Keratinocyte (primary cell): ENCODE measurements at regions not wholly inside any gene's neighbourhood (a gene's known extent, or its start where the extent isn't known, plus 50 kb on each side); places are given as distances from the start of the nearest gene placed in this dataset.

ENCODE experiments used
- DNase-seq: peaks from one replicate; pipeline ENCODE4 v3.0.0-alpha.2; 2011; ENCODE audit warnings: low read depth, missing footprints, low spot score
- FAIRE-seq: peaks from 2 replicates; lab custom pipeline; 2011; peaks lifted over from hg19 to GRCh38; lab: Jason Lieb, UNC
- H2AFZ ChIP-seq: 2 replicates; pipeline ENCODE4 v1.6.0; 2012; ENCODE audit warnings: low read length, control low read depth, inconsistent platforms; ENCODE audit not compliant: control insufficient read depth
- H3K27ac ChIP-seq: 2 replicates; pipeline ENCODE4 v1.5.1; 2011; ENCODE audit warnings: low read length; ENCODE audit not compliant: control insufficient read depth, insufficient read depth
- H3K27me3 ChIP-seq: 3 replicates; pipeline ENCODE4 v1.6.0; 2011; ENCODE audit warnings: low read length; ENCODE audit not compliant: control insufficient read depth, insufficient read depth; ENCODE audit errors: extremely low read depth
- H3K36me3 ChIP-seq, 2 experiments: 2 replicates in 1 of 2; 3 replicates in 1 of 2; pipeline ENCODE4 v1.5.1; 2011; ENCODE audit warnings: low read length in 2 of 2, mild to moderate bottlenecking in 1 of 2; ENCODE audit not compliant: control insufficient read depth in 2 of 2, insufficient read depth in 2 of 2; ENCODE audit errors: extremely low read depth in 1 of 2
- H3K4me1 ChIP-seq: 3 replicates; pipeline ENCODE4 v1.5.1; 2011; ENCODE audit warnings: low read length; ENCODE audit not compliant: control insufficient read depth, insufficient read depth; ENCODE audit errors: extremely low read depth
- H3K4me2 ChIP-seq: 3 replicates; pipeline ENCODE4 v1.6.0; 2011; ENCODE audit warnings: low read depth, low read length; ENCODE audit not compliant: control insufficient read depth, insufficient read depth; ENCODE audit errors: extremely low read depth
- H3K4me3 ChIP-seq, 3 experiments: fragments of 200-600 bp in 1 of 3; sonication (generic) in 1 of 3; 2 replicates in 2 of 3; 3 replicates in 1 of 3; pipeline ENCODE4 v1.5.1; 2011 to 2016; ENCODE audit warnings: low read length in 3 of 3, mild to moderate bottlenecking in 3 of 3, control low read depth in 2 of 3, inconsistent platforms in 1 of 3, low read depth in 1 of 3, mixed read lengths in 1 of 3, mixed run types in 1 of 3, moderate library complexity in 1 of 3; ENCODE audit not compliant: control insufficient read depth in 2 of 3, insufficient read depth in 2 of 3; ENCODE audit errors: extremely low read depth in 1 of 3
- H3K79me2 ChIP-seq: 2 replicates; pipeline ENCODE4 v1.6.0; 2012; ENCODE audit warnings: low read length; ENCODE audit not compliant: control insufficient read depth, insufficient read depth
- H3K9ac ChIP-seq: 3 replicates; pipeline ENCODE4 v1.6.0; 2011; ENCODE audit warnings: low read length; ENCODE audit not compliant: control insufficient read depth, insufficient read depth; ENCODE audit errors: extremely low read depth
- H3K9me1 ChIP-seq: 3 replicates; pipeline ENCODE4 v1.6.0; 2011; ENCODE audit warnings: low read length; ENCODE audit not compliant: control insufficient read depth, insufficient read depth; ENCODE audit errors: extremely low read depth
- H3K9me3 ChIP-seq: 2 replicates; pipeline ENCODE4 v1.5.1; 2012; ENCODE audit warnings: low read depth, low read length; ENCODE audit not compliant: control insufficient read depth
- H4K20me1 ChIP-seq: 3 replicates; pipeline ENCODE4 v1.6.0; 2011; ENCODE audit warnings: low read length; ENCODE audit not compliant: control insufficient read depth, insufficient read depth; ENCODE audit errors: extremely low read depth
- EZH2 ChIP-seq: IDR thresholded peaks from one replicate; pipeline ENCODE4 v1.6.1; 2012; ENCODE audit warnings: inconsistent platforms, mild to moderate bottlenecking, low read length, moderate library complexity
- dilution Hi-C: fragments of 300-500 bp; cut with MboI; formaldehyde crosslinking; loops from one replicate; pipeline ENCODE4 v1.7.0; 2020; ENCODE audit warnings: low sequenced_read_pairs; ENCODE audit not compliant: extremely low pct_ligation_motif_present
- TF ChIP-seq, protein P1 (sequence below), 3 experiments: IDR thresholded peaks in 1 of 3; conservative IDR thresholded peaks in 1 of 3; optimal IDR thresholded peaks in 1 of 3; 2 replicates in 2 of 3; 3 replicates in 1 of 3; pipeline versions ENCODE3 to v1.5.1; 2011; ENCODE audit warnings: low read length in 3 of 3, mild to moderate bottlenecking in 3 of 3, moderate library complexity in 2 of 3, control low read depth in 1 of 3, inconsistent platforms in 1 of 3; ENCODE audit not compliant: insufficient read depth in 2 of 3; ENCODE audit errors: extremely low read depth in 1 of 3

DNA sequence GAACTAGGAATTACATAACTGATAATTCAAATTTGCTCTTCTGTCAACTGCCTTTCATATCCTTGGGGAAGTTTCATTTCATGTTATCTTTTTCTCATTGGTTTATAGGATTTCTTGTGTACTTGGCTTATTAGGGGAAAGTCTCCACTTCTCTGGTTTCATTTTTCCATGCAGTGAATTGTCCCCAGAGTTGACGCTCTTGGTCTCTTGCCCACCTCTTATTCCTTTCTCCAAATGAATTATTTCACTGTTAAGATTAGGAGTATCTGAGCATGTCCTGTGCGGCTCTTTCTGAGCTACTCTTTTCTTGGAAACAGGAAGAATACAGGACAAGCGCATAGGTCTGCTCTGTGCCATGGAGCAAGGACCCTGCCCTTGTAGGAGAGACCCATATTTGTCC is 104.8 kb downstream of the POSTN start:
- H3K4me1 ChIP-seq = peaks cover 8% of the 10 kb centered on the region
- TF ChIP-seq, protein P1, sequence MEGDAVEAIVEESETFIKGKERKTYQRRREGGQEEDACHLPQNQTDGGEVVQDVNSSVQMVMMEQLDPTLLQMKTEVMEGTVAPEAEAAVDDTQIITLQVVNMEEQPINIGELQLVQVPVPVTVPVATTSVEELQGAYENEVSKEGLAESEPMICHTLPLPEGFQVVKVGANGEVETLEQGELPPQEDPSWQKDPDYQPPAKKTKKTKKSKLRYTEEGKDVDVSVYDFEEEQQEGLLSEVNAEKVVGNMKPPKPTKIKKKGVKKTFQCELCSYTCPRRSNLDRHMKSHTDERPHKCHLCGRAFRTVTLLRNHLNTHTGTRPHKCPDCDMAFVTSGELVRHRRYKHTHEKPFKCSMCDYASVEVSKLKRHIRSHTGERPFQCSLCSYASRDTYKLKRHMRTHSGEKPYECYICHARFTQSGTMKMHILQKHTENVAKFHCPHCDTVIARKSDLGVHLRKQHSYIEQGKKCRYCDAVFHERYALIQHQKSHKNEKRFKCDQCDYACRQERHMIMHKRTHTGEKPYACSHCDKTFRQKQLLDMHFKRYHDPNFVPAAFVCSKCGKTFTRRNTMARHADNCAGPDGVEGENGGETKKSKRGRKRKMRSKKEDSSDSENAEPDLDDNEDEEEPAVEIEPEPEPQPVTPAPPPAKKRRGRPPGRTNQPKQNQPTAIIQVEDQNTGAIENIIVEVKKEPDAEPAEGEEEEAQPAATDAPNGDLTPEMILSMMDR (optimal IDR thresholded peaks at IDR 0.05 in 1 of 3, IDR thresholded peaks at IDR 0.05 in 1 of 3, conservative IDR thresholded peaks at IDR 0.05 in 1 of 3; ENCODE audit: extremely low read depth in 1 of 3, insufficient read depth in 2 of 3, low read length in 3 of 3) = no peak
- TF ChIP-seq EZH2 = no peak
- no peak overlapping the region for H3K4me2 ChIP-seq
- dilution Hi-C loops = no loop called here
- H3K9me1 ChIP-seq = no peaks in the 10 kb centered on the region
- H3K9ac ChIP-seq = no peak overlapping the region
- H2AFZ ChIP-seq = no peak overlapping the region
- H3K4me3 ChIP-seq = no peak overlapping the region
- FAIRE-seq = no peak
- no peak overlapping the region for H3K27ac ChIP-seq
- no peaks in the 10 kb centered on the region for H3K36me3 ChIP-seq
- no peak for DNase-seq
- H4K20me1 ChIP-seq = no peaks in the 10 kb centered on the region
- no peaks in the 10 kb centered on the region for H3K9me3 ChIP-seq
- H3K27me3 ChIP-seq = no peaks in the 10 kb centered on the region
- no peaks in the 10 kb centered on the region for H3K79me2 ChIP-seq

GRCh38 chr13:37492741-37493514 is 105.6 kb downstream of the POSTN start:
- dilution Hi-C loops = no loop called here
- FAIRE-seq (no peak), DNase-seq (no peak)
- Histone ChIP-seq H3K4me3 (no peak overlapping the region), H3K9me3 (no peaks in the 10 kb centered on the region), H2AFZ (no peak overlapping the region), H3K9me1 (no peaks in the 10 kb centered on the region), H3K36me3 (no peaks in the 10 kb centered on the region), H3K27ac (no peak overlapping the region), H3K79me2 (no peaks in the 10 kb centered on the region), H3K4me1 (peaks cover 8% of the 10 kb centered on the region), H3K4me2 (no peak overlapping the region), H4K20me1 (no peaks in the 10 kb centered on the region), H3K9ac (no peak overlapping the region), H3K27me3 (no peaks in the 10 kb centered on the region)
- TF ChIP-seq EZH2 = no peak
- TF ChIP-seq, protein P1 (optimal IDR thresholded peaks at IDR 0.05 in 1 of 3, IDR thresholded peaks at IDR 0.05 in 1 of 3, conservative IDR thresholded peaks at IDR 0.05 in 1 of 3; ENCODE audit: extremely low read depth in 1 of 3, insufficient read depth in 2 of 3, low read length in 3 of 3) = no peak
